ENCODE measurements at regions not wholly inside any gene's neighbourhood (a gene's known extent, or its start where the extent isn't known, plus 50 kb on each side); places are given as distances from the start of the nearest gene placed in this dataset.
"Not testable (repeated sequence)": the region's sequence is repeated elsewhere in the genome, so short reads cannot be mapped to it uniquely, and the experiment has no call there.

GRCh38 chr9:61817127-61817705 lies 627.4 kb downstream of the SPATA31A7 start:
- not testable (repeated sequence) for DNase-seq

GRCh38 chr9:61853624-61854259 lies 663.9 kb downstream of the SPATA31A7 start:
- DNase-seq = peak; percentile 75

DNA sequence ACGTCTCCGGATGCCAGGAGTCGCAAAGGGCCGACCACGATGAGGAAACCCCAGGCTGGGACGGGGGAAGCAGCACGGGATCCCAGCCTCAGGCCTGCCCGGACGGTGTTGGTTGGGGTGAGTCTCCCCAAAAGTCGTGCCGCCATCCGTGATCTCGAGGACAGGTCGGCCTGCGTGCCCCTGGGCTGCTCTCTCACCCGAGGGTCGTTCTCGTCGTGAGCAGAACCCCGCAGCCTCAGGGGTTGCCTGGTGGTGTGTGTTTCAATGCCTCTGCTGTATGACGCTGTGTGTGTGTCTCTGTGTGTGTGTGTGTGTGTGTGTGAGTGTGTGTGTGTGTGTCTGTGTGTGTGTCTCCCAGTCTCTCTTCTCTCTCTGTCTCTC lies 664.4 kb downstream of the SPATA31A7 start:
- DNase-seq = not testable (repeated sequence)

DNA sequence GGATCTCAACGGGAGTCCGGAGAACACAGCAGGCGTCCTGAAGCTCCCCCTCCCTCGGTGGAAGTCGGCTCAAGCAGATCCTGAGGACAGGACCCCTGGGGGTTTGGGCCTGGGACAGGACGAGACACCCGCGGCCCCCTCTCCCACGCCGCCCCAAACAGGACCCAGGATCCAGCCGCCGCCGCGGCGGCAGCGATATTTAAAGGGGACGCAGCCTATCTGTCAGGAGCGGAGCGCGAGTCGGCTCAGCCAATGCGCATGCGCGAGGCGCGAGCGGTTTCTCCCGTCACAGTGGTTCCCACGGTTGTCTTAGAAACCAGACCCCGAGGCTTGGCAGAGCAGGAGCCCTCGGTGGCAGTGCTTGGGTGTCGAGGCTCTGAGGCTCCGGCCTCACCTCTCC lies 666.4 kb downstream of the SPATA31A7 start:
- not testable (repeated sequence) for DNase-seq

DNA sequence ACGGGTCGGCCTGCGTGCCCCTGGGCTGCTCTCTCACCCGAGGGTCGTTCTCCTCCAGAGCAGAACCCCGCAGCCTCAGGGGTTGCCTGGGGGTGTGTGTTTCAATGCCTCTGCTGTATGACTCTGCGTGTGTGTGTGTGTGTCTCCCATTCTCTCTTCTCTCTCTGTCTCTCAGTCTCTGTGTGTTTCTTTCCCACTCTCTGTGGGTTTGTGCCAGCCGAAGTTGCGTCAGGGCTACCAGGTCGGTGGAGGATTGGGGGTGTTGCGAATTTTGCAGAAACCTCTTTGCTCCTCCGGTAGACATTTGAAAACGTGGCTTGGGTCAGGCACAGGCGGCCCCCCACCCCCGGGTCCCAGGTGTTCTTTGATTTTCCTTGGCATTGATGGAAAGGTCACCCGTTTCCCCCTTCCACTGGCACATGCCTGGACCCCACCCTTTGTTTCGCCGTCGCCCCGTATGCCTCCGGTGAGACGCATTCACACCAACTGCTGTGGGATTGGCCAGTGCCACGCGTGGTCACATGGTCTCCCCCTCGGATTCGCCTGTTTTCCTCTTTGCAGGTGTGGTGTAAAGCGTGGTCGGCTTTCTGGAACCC lies 667.1 kb downstream of the SPATA31A7 start:
- peak; percentile 29 for DNase-seq

- not testable (repeated sequence) for DNase-seq
Observed at GRCh38 chr9:61857709-61858351, 668.0 kb downstream of the SPATA31A7 start.

- DNase-seq = peak; percentile 33
Observed at GRCh38 chr9:61862431-61862971, 672.7 kb downstream of the SPATA31A7 start.

GRCh38 chr9:61864463-61864862 lies 674.6 kb downstream of the SPATA31A7 start:
- not testable (repeated sequence) for DNase-seq

GRCh38 chr9:61868965-61869364 lies 679.1 kb downstream of the SPATA31A7 start:
- DNase-seq = not testable (repeated sequence)

- not testable (repeated sequence) for DNase-seq
Observed at GRCh38 chr9:61872329-61872728, 682.5 kb downstream of the SPATA31A7 start.

Data from activated CD4-positive, CD25-positive, alpha-beta regulatory T cell treated with anti-CD3 and anti-CD28 coated beads, Interleukin-2, amount 50 U/mL, for 72 hours (primary cell).